ENCODE measurements at regions not wholly inside any gene's neighbourhood (a gene's known extent, or its start where the extent isn't known, plus 50 kb on each side); places are given as distances from the start of the nearest gene placed in this dataset.
"Not testable (repeated sequence)": the region's sequence is repeated elsewhere in the genome, so short reads cannot be mapped to it uniquely, and the experiment has no call there.

- no peak for DNase-seq
Observed at GRCh38 chr5:117191251-117191650, 616.6 kb upstream of the SEMA6A start.

- no peak for DNase-seq
Observed at GRCh38 chr5:117189784-117190183, 615.2 kb upstream of the SEMA6A start.

GRCh38 chr5:117188211-117188610, 613.6 kb upstream of the SEMA6A start:
- DNase-seq: no peak

DNA sequence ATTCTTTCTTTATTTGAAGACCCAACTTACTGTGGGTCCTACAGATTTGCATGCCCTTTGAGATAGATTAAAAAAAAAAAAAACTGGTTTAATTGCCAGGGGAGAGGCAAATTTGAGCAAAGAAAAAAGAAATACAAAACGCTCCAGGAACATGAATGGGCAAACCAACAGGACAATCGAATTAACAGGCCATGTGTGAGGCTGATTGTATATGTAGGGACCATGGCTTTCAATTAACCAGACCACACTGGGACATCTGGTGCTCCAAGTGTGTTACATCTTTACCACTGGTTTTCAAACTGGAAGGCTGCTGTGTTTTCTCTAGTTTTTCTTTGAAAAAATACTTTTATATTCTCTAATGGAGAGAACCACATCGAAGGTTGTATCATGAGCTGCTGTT, 612.1 kb upstream of the SEMA6A start:
- no peak for DNase-seq

DNA sequence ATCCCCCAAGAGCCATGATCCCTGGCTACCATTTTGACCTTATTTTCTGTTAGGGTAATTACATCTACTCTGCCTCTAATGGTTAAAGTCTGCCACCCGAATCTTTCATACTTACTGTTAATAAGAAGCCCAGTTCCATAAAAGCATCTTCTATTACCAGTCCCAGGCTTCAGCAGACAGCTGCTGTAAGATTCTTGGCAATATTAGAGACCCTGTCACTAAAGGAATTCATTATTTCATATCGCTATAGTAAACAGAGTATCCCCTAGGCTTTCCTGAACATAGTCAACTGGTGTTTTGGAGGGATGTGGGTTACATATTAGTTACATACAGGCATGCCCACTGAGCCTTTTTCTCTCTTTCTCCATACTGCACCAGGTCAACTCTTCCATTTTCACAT, 608.7 kb upstream of the SEMA6A start:
- DNase-seq: no peak

DNA sequence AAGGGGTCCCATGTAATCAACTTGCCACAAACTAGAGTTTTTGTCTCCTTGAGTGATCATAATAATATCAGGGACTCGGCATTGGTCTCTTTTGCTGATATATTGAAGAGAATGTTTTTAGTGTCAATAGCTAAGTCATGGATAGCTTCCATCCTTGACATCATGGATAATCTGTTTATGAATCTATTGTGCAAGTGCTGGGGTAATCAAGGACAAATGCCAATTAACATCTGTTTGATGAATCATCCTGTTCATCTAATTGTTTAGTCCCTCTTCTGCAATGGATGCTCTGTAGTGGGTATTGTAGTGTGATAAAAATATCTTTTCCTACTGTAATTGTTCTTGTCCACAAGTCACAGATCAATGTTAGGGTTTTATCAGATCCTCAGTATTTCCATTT, 607.5 kb upstream of the SEMA6A start:
- DNase-seq: peak in 1 of 58 donors; percentile 31

- DNase-seq: no peak
Observed at GRCh38 chr5:117177302-117177701, 602.7 kb upstream of the SEMA6A start.

- DNase-seq: peak in 1 of 58 donors; percentile 9
Observed at GRCh38 chr5:117165068-117165467, 590.4 kb upstream of the SEMA6A start.

DNA sequence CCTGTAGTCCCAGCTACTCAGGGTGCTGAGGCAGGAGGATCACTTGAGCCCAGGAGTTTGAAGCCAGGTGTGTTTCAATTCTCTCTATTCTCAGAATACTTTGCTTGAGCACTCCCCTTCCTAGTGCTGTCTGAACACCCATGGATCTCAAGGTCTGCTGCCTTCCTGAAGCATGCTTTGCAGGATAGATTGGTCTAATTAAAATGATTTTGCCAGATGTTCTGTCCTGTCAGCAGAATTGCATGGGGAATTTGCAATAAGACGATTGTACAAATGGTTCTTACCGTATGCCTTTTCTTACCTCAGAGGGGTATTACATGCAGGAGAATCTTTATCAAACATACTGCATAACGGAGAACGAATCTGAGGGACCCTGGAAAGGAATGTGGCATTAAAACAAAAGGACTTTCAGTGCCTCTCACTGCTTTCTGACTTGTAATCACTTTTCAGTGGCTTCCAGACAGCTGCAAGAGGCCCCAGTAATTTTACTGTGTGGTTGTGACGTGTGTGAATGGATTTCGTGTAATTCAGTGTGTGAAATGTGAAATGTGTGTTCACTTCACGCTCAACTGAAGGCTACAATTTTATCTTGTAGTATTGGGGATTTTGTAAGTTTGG, 587.2 kb upstream of the SEMA6A start:
- DNase-seq: no peak

GRCh38 chr5:117160391-117160790, 585.8 kb upstream of the SEMA6A start:
- no peak for DNase-seq

- no peak for DNase-seq
Observed at GRCh38 chr5:117149312-117149711, 574.7 kb upstream of the SEMA6A start.

- no peak for DNase-seq
Observed at GRCh38 chr5:117144086-117144485, 569.5 kb upstream of the SEMA6A start.

- DNase-seq: no peak
Observed at GRCh38 chr5:117143406-117143805, 568.8 kb upstream of the SEMA6A start.

- DNase-seq: no peak
Observed at GRCh38 chr5:117138523-117138922, 563.9 kb upstream of the SEMA6A start.

- no peak for DNase-seq
Observed at GRCh38 chr5:117135851-117136250, 561.2 kb upstream of the SEMA6A start.

DNA sequence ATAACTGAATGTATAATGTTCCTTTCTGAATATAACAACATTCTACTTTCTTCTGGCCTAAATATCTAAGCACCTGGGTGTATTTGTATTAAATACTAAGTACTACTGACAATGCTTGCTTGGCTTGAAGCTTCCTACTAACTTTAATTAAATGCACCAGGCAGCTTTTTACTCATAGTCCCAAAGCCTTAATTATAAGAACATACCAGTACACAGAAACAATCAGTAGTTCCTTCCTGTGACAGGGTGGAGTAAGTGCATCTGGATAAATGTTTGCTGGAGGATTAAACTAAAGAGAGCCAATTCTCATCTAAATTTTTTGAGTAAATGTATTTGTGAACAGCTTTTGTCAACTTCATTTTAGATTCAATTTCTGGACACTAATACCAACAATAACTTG, 558.6 kb upstream of the SEMA6A start:
- DNase-seq: no peak

- DNase-seq: peak in 3 of 58 donors; percentile 0 to 2 (median 1)
Observed at GRCh38 chr5:117131876-117132275, 557.3 kb upstream of the SEMA6A start.

DNA sequence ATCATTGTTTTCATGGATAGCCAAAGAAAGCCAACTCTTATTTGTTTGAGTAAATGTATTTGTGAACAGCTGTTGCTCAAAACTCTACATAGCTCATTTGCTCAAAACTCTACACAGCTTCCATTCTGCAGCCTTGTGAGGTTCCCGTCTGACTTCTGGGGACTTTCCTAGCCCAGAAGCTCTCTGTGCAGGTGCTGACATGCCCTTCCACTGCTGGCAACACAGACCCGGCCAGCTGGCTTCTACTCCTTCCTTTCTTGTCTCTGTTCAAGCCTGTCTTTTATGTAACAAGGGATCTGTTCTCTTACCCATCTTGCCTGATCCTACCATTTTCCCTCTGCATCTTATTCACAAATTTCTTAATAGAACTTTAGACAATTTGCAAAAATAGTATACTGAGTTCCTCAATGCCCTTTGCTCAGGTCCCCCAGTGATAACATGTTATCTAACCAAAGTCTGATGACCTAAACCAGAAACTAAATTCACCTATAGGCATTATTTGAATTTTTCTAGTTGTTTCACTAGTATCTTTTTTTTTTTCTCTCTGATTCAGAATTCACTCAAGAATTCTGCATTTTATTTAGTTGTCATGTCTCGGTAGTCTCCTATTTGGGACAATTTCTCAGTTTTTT, 556.5 kb upstream of the SEMA6A start:
- no peak for DNase-seq

GRCh38 chr5:117118499-117118898, 543.9 kb upstream of the SEMA6A start:
- DNase-seq: no peak

DNA sequence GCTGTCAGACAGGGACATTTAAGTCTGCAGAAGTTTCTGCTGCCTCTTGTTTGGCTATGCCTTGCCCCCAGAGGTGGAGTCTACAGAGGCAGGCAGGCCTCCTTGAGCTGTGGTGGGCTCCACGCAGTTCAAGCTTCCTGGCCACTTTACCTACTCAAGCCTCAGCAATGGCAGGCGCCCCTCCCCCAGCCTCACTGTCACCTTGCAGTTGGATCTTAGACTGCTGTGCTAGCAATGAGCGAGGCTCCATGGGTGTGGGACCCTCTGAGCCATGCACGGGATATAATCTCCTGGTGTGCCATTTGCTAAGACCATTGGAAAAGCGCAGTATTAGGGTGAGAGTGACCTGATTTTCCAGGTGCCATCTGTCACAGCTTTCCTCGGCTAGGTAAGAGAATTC, 542.7 kb upstream of the SEMA6A start:
- not testable (repeated sequence) for DNase-seq

DNA sequence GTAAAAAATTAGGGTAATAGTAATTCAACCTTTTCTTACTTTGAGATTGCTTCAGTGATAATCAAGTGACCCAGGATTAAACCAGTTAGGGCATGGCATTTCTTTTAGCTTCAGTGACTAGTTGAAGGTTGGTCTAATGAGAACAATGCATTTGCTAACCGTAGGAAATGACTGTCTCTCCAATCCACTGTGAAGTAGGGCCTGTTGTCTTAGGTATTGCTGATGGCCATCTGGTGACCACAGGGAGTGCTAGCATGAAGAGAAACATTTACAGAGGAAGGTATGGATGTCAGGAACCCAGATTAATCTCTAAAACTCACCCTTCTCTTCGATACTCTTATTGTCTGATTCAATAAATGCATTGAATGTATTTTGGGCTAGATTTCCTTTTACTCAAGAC, 535.9 kb upstream of the SEMA6A start:
- no peak for DNase-seq

GRCh38 chr5:117107859-117108258, 533.2 kb upstream of the SEMA6A start:
- no peak for DNase-seq

DNA sequence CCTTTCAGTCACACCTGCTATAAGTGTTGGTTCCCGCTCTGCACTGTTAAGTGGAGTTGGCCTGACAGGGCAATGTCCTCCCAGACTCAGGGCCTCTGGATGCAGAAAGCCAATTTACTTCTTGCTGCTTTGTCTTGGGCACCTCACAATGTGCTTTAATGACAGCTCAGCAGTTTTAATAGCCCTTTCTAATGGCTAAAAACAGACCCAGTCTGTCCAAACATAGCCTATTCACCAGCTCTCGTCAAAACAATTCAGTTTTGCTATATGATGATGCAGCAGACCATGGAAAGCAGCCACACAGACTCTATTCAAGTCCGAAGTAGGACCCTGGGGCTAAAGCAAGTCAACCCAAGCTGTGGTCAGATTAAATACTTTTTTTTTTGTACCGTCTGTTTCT, 529.1 kb upstream of the SEMA6A start:
- DNase-seq: no peak

- DNase-seq: no peak
Observed at GRCh38 chr5:117102591-117102990, 528.0 kb upstream of the SEMA6A start.
